HL-60 (cell line): ENCODE measurements at regions not wholly inside any gene's neighbourhood (a gene's known extent, or its start where the extent isn't known, plus 50 kb on each side); places are given as distances from the start of the nearest gene placed in this dataset.

ENCODE experiments used
- DNase-seq, 2 experiments: peaks; one replicate each; pipeline ENCODE4 v3.0.0-alpha.2; 2010 to 2020; ENCODE audit warnings: low read depth in 1 of 2, low spot score in 1 of 2
- H3K27ac ChIP-seq: fragments of 250-450 bp; sonication (Bioruptor Pico); replicated peaks from 2 replicates; pipeline ENCODE4 v1.5.1; 2020; ENCODE audit warnings: mild to moderate bottlenecking, moderate library complexity
- H3K27me3 ChIP-seq: fragments of 250-450 bp; sonication (Bioruptor Pico); 2 replicates; pipeline ENCODE4 v1.5.1; 2021; ENCODE audit warnings: mild to moderate bottlenecking, moderate library complexity; ENCODE audit not compliant: insufficient read depth, poor library complexity, severe bottlenecking
- H3K4me3 ChIP-seq: replicated peaks from 2 replicates; pipeline ENCODE4 v1.5.1; 2011; ENCODE audit warnings: mild to moderate bottlenecking, control low read depth, low read length; ENCODE audit not compliant: insufficient read depth
- GABPA ChIP-seq: IDR thresholded peaks from 2 replicates; pipeline ENCODE4 v1.6.1; 2012; ENCODE audit warnings: low read depth
- POLR2AphosphoS5 ChIP-seq: IDR thresholded peaks from 2 replicates; pipeline ENCODE4 v1.6.1; 2012; ENCODE audit warnings: low read depth
- SPI1 ChIP-seq: IDR thresholded peaks from 2 replicates; pipeline ENCODE4 v1.6.1; 2012; ENCODE audit warnings: low read depth, mild to moderate bottlenecking, borderline replicate concordance
- TF ChIP-seq, protein P1 (sequence below): IDR thresholded peaks from 2 replicates; pipeline ENCODE4 v1.6.1; 2012; ENCODE audit warnings: low read depth; ENCODE audit not compliant: insufficient replicate concordance
- TF ChIP-seq, protein P2 (sequence below): IDR thresholded peaks from one replicate; pipeline ENCODE4 v1.5.1; 2011; ENCODE audit warnings: low read length, control low read depth, inconsistent platforms; ENCODE audit not compliant: insufficient read depth

- H3K4me3 ChIP-seq = no peak overlapping the region
- no peak for DNase-seq
- TF ChIP-seq SPI1 = no peak
- TF ChIP-seq GABPA = no peak
- TF ChIP-seq POLR2AphosphoS5 = no peak
- TF ChIP-seq, protein P1, sequence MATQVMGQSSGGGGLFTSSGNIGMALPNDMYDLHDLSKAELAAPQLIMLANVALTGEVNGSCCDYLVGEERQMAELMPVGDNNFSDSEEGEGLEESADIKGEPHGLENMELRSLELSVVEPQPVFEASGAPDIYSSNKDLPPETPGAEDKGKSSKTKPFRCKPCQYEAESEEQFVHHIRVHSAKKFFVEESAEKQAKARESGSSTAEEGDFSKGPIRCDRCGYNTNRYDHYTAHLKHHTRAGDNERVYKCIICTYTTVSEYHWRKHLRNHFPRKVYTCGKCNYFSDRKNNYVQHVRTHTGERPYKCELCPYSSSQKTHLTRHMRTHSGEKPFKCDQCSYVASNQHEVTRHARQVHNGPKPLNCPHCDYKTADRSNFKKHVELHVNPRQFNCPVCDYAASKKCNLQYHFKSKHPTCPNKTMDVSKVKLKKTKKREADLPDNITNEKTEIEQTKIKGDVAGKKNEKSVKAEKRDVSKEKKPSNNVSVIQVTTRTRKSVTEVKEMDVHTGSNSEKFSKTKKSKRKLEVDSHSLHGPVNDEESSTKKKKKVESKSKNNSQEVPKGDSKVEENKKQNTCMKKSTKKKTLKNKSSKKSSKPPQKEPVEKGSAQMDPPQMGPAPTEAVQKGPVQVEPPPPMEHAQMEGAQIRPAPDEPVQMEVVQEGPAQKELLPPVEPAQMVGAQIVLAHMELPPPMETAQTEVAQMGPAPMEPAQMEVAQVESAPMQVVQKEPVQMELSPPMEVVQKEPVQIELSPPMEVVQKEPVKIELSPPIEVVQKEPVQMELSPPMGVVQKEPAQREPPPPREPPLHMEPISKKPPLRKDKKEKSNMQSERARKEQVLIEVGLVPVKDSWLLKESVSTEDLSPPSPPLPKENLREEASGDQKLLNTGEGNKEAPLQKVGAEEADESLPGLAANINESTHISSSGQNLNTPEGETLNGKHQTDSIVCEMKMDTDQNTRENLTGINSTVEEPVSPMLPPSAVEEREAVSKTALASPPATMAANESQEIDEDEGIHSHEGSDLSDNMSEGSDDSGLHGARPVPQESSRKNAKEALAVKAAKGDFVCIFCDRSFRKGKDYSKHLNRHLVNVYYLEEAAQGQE = no peak
- TF ChIP-seq, protein P2, sequence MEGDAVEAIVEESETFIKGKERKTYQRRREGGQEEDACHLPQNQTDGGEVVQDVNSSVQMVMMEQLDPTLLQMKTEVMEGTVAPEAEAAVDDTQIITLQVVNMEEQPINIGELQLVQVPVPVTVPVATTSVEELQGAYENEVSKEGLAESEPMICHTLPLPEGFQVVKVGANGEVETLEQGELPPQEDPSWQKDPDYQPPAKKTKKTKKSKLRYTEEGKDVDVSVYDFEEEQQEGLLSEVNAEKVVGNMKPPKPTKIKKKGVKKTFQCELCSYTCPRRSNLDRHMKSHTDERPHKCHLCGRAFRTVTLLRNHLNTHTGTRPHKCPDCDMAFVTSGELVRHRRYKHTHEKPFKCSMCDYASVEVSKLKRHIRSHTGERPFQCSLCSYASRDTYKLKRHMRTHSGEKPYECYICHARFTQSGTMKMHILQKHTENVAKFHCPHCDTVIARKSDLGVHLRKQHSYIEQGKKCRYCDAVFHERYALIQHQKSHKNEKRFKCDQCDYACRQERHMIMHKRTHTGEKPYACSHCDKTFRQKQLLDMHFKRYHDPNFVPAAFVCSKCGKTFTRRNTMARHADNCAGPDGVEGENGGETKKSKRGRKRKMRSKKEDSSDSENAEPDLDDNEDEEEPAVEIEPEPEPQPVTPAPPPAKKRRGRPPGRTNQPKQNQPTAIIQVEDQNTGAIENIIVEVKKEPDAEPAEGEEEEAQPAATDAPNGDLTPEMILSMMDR = no peak
- no peaks in the 10 kb centered on the region for H3K27me3 ChIP-seq
- H3K27ac ChIP-seq = no peak overlapping the region
These were observed 447.4 kb upstream of the HS3ST1 start for GRCh38 chr4:11876104-11876503.

DNA sequence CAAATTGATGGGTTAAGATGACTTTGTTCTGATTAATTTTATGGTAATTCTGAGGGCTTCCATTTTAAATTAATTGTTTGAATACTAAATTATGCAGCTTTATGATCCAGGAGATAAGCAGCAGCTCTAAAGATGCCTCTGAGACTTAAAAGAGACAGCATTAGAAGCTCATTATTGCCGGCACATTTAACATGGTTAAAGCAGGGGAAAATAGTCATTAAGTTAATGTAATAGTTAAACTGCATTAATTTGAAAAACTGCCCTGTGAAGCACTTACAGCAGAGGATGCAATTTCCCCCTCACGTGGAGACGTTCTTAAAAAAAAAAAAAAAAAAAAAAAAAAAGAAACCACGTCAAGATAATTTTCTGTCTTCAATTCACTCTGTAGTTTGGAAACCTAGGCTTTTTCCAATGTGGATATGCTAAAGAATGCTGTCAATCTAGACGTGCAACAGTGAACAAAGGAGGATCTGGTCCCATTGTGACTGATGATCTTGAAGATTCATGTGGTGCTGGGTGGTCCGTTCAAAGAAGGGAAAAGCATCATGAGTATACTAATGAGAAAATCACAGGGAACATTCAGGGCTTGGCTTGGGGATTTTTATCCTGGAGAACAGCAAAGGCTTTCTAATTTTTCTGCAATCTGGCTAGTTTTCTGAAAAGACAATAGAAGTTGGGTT is 440.6 kb upstream of the HS3ST1 start:
- TF ChIP-seq POLR2AphosphoS5 = no peak
- no peak overlapping the region for H3K4me3 ChIP-seq
- no peak for DNase-seq
- no peak overlapping the region for H3K27ac ChIP-seq
- H3K27me3 ChIP-seq = no peaks in the 10 kb centered on the region

DNA sequence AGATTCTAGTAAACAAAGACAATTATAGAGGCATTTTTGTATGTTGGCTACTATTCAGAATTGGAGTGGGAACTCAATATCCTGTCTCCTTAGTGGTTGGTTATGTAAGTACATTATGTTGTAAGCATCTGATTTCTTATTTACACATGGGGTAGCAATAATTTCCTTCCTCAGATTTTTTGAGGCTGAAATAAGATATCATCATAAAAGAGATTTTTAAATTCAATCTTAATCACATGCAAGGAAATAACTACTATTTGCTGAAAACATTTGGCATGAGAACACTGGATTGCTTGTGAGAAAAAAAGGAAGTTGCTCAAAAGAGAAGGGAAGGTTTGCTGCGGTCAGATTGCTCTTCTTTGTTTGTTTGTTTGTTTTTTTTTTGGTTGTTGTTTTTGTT is 437.7 kb upstream of the HS3ST1 start:
- DNase-seq = no peak
- no peak for TF ChIP-seq GABPA
- TF ChIP-seq, protein P2 = no peak
- TF ChIP-seq POLR2AphosphoS5 = no peak
- no peak for TF ChIP-seq SPI1
- TF ChIP-seq, protein P1 = no peak
- Histone ChIP-seq H3K4me3 (no peak overlapping the region), H3K27me3 (no peaks in the 10 kb centered on the region), H3K27ac (no peak overlapping the region)

- H3K27ac ChIP-seq = no peak overlapping the region
- H3K27me3 ChIP-seq = no peaks in the 10 kb centered on the region
- DNase-seq = no peak
- H3K4me3 ChIP-seq = no peak overlapping the region
- TF ChIP-seq POLR2AphosphoS5 = no peak
- TF ChIP-seq, protein P2 = no peak
- TF ChIP-seq SPI1 = no peak
- TF ChIP-seq, protein P1 = no peak
- no peak for TF ChIP-seq GABPA
These were observed 432.3 kb upstream of the HS3ST1 start for GRCh38 chr4:11860996-11861395.
